GM23338 (cell line): ENCODE measurements at regions not wholly inside any gene's neighbourhood (a gene's known extent, or its start where the extent isn't known, plus 50 kb on each side); places are given as distances from the start of the nearest gene placed in this dataset.

Experiments used
- ATAC-seq: fragments of 200-7000 bp; cut with Tn5 transposase; 3 replicates; pipeline ENCODE4 v1.9.1; 2020
- DNase-seq: peaks from one replicate; pipeline ENCODE4 v3.0.0-alpha.2; 2015; ENCODE audit warnings: low spot score
- H2AFZ ChIP-seq: fragments of 200-600 bp; sonication (generic); 2 replicates; pipeline ENCODE4 v1.8.0; 2016; ENCODE audit warnings: antibody characterized with exemption, mild to moderate bottlenecking, moderate library complexity
- H3F3A ChIP-seq: fragments of 200-600 bp; sonication (generic); replicated peaks from 2 replicates; pipeline ENCODE4 v1.8.0; 2017; ENCODE audit warnings: antibody characterized with exemption, mixed run types, low read depth
- H3K27ac ChIP-seq: fragments of 200-600 bp; sonication (generic); 2 replicates; pipeline ENCODE4 v1.6.1; 2016; ENCODE audit warnings: low read depth
- H3K27me3 ChIP-seq: fragments of 200-600 bp; sonication (generic); 2 replicates; pipeline ENCODE4 v1.8.0; 2016; ENCODE audit warnings: mild to moderate bottlenecking, mixed run types, moderate library complexity; ENCODE audit not compliant: insufficient read depth
- H3K36me3 ChIP-seq: fragments of 200-600 bp; sonication (generic); 2 replicates; pipeline ENCODE4 v1.8.0; 2016; ENCODE audit warnings: mild to moderate bottlenecking; ENCODE audit not compliant: insufficient read depth
- H3K4me1 ChIP-seq: fragments of 200-600 bp; sonication (generic); 2 replicates; pipeline ENCODE4 v1.8.0; 2016; ENCODE audit warnings: mild to moderate bottlenecking, moderate library complexity; ENCODE audit not compliant: insufficient read depth
- H3K4me2 ChIP-seq: fragments of 200-600 bp; sonication (generic); 2 replicates; pipeline ENCODE4 v1.7.1; 2017; ENCODE audit warnings: mixed run types
- H3K4me3 ChIP-seq: fragments of 200-600 bp; sonication (generic); 2 replicates; pipeline ENCODE4 v1.6.1; 2016; ENCODE audit warnings: mixed run types
- H3K79me2 ChIP-seq: fragments of 200-600 bp; sonication (generic); replicated peaks from 2 replicates; pipeline ENCODE4 v1.8.0; 2017; ENCODE audit warnings: mild to moderate bottlenecking; ENCODE audit not compliant: insufficient read depth
- H3K9me2 ChIP-seq: fragments of 200-600 bp; sonication (generic); 2 replicates; pipeline ENCODE4 v1.8.0; 2017; ENCODE audit not compliant: insufficient read depth
- H4K20me1 ChIP-seq: fragments of 200-600 bp; sonication (generic); replicated peaks from 2 replicates; pipeline ENCODE4 v1.8.0; 2017; ENCODE audit warnings: mild to moderate bottlenecking; ENCODE audit not compliant: insufficient read depth
- H3K27ac Mint-ChIP-seq: 2 replicates; pipeline ENCODE4 v1.8.0; 2020; ENCODE audit warnings: inconsistent platforms, mild to moderate bottlenecking, moderate library complexity, mixed read lengths
- H3K27me3 Mint-ChIP-seq: 3 replicates; pipeline ENCODE4 v1.8.0; 2022; ENCODE audit warnings: low read depth, mild to moderate bottlenecking, moderate library complexity, mixed read lengths, inconsistent platforms; ENCODE audit not compliant: insufficient read depth, poor library complexity
- H3K36me3 Mint-ChIP-seq: 3 replicates; pipeline ENCODE4 v1.8.0; 2021; ENCODE audit warnings: low read depth, mild to moderate bottlenecking, inconsistent platforms, moderate library complexity, mixed read lengths
- H3K4me1 Mint-ChIP-seq: 3 replicates; pipeline ENCODE4 v1.8.0; 2020; ENCODE audit warnings: mild to moderate bottlenecking, inconsistent platforms, mixed read lengths
- H3K4me3 Mint-ChIP-seq: 3 replicates; pipeline ENCODE4 v1.8.0; 2021; ENCODE audit warnings: moderate library complexity, mild to moderate bottlenecking, inconsistent platforms, mixed read lengths
- H3K9me3 Mint-ChIP-seq: 3 replicates; pipeline ENCODE4 v1.8.0; 2020; ENCODE audit warnings: moderate library complexity, mild to moderate bottlenecking, inconsistent platforms, mixed read lengths
- CREB1 ChIP-seq: fragments of 250-450 bp; sonication (Bioruptor Pico); IDR thresholded peaks from 2 replicates; pipeline ENCODE4 v1.5.0; 2020; ENCODE audit warnings: low read depth, mild to moderate bottlenecking, moderate library complexity
- ETS1 ChIP-seq: IDR thresholded peaks from 2 replicates; pipeline ENCODE4 v1.6.1; 2016; ENCODE audit warnings: antibody characterized with exemption
- EZH2 ChIP-seq: fragments of 200-600 bp; sonication (generic); IDR thresholded peaks from one replicate; pipeline ENCODE4 v1.8.0; 2017; ENCODE audit warnings: antibody characterized with exemption, mild to moderate bottlenecking, low read depth; ENCODE audit not compliant: unreplicated experiment
- EZH2phosphoT487 ChIP-seq: fragments of 200-600 bp; sonication (generic); IDR thresholded peaks from one replicate; pipeline ENCODE4 v1.8.1; 2018; ENCODE audit warnings: antibody characterized with exemption; ENCODE audit not compliant: unreplicated experiment
- JUNB ChIP-seq: IDR thresholded peaks from one replicate; pipeline ENCODE4 v1.6.1; 2016; ENCODE audit warnings: antibody characterized with exemption; ENCODE audit not compliant: unreplicated experiment
- NANOG ChIP-seq: IDR thresholded peaks from 2 replicates; pipeline ENCODE4 v1.6.1; 2016; ENCODE audit warnings: antibody characterized with exemption, borderline replicate concordance
- POLR2AphosphoS5 ChIP-seq: IDR thresholded peaks from 2 replicates; pipeline ENCODE4 v1.6.1; 2016; ENCODE audit warnings: antibody characterized with exemption, low read depth
- STAT1 ChIP-seq: IDR thresholded peaks from one replicate; pipeline ENCODE4 v1.6.1; 2016; ENCODE audit warnings: antibody characterized with exemption; ENCODE audit not compliant: unreplicated experiment
- ZNF114 ChIP-seq: fragments of 250-450 bp; sonication (Bioruptor Pico); IDR thresholded peaks from 2 replicates; pipeline ENCODE4 v1.5.0; 2020; ENCODE audit warnings: mild to moderate bottlenecking, moderate library complexity
- ZNF331 ChIP-seq: fragments of 250-450 bp; sonication (Bioruptor Pico); IDR thresholded peaks from 2 replicates; pipeline ENCODE4 v1.5.0; 2020; ENCODE audit warnings: low read depth, mild to moderate bottlenecking, moderate library complexity
- ZNF462 ChIP-seq: fragments of 250-450 bp; sonication (Bioruptor Pico); IDR thresholded peaks from 2 replicates; pipeline ENCODE4 v1.5.0; 2020; ENCODE audit warnings: mild to moderate bottlenecking, moderate library complexity
- TF ChIP-seq, protein P1 (sequence below), 2 experiments: fragments of 200-600 bp in 1 of 2; sonication (generic) in 1 of 2; conservative IDR thresholded peaks; 2 replicates each; pipeline versions ENCODE4 v1.5.1 to v1.6.1; 2016 to 2017; ENCODE audit warnings: antibody characterized with exemption in 2 of 2, low read depth in 2 of 2, mild to moderate bottlenecking in 2 of 2, moderate library complexity in 1 of 2
- TF ChIP-seq, protein P2 (sequence below): IDR thresholded peaks from one replicate; pipeline ENCODE4 v1.6.1; 2018; ENCODE audit warnings: antibody characterized with exemption; ENCODE audit not compliant: unreplicated experiment

DNA sequence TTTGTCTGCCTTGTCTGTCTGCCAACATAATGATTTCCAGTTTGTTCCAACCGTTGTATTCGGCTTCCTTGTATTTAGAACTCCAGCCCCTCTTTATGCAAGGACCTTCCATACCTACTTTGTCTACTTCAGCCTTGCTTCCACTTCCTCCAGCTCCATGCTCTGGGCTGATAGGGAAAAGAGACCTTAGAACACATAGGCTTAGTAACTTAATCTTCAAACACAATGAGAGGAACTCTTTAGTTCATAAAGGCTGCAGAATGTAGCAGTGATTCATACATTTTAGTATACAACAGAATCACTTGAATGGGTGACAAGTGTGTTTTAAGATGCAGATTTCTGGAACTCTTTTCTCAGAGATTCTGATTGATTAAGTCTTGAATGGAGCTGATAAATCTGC, 102.8 kb upstream of the IFNE start:
- Histone ChIP-seq H3K36me3 (no peaks in the 10 kb centered on the region), H3K27ac (no peak overlapping the region), H3K4me1 (0 out of 2 replicates have a peak, but pooled peaks cover 5% of the 10 kb centered on the region), H3F3A (no peaks in the 10 kb centered on the region), H3K4me2 (no peak overlapping the region), H3K79me2 (no peaks in the 10 kb centered on the region), H3K4me3 (no peak overlapping the region), H2AFZ (no peak overlapping the region), H3K27me3 (no peaks in the 10 kb centered on the region), H4K20me1 (no peaks in the 10 kb centered on the region), H3K9me2 (peaks cover 4% of the 10 kb centered on the region; the same call in 1 of the 2 replicates)
- H3K27me3 Mint-ChIP-seq, result peaks cover 3% of the 10 kb centered on the region
- DNase-seq (no peak), ATAC-seq (no peak)
- no peak overlapping the region for H3K4me3 Mint-ChIP-seq
- TF ChIP-seq EZH2phosphoT487 (no peak), NANOG (no peak), CREB1 (CRISPR knock-in tag) (no peak), JUNB (no peak), ZNF114 (no peak), ZNF331 (CRISPR knock-in tag) (no peak), ZNF462 (CRISPR knock-in tag) (no peak), STAT1 (no peak), POLR2AphosphoS5 (no peak), EZH2 (no peak), ETS1 (no peak)
- TF ChIP-seq, protein P1, sequence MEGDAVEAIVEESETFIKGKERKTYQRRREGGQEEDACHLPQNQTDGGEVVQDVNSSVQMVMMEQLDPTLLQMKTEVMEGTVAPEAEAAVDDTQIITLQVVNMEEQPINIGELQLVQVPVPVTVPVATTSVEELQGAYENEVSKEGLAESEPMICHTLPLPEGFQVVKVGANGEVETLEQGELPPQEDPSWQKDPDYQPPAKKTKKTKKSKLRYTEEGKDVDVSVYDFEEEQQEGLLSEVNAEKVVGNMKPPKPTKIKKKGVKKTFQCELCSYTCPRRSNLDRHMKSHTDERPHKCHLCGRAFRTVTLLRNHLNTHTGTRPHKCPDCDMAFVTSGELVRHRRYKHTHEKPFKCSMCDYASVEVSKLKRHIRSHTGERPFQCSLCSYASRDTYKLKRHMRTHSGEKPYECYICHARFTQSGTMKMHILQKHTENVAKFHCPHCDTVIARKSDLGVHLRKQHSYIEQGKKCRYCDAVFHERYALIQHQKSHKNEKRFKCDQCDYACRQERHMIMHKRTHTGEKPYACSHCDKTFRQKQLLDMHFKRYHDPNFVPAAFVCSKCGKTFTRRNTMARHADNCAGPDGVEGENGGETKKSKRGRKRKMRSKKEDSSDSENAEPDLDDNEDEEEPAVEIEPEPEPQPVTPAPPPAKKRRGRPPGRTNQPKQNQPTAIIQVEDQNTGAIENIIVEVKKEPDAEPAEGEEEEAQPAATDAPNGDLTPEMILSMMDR (conservative IDR thresholded peaks at IDR 0.05; ENCODE audit: low read depth in 2 of 2), result no peak
- TF ChIP-seq, protein P2, sequence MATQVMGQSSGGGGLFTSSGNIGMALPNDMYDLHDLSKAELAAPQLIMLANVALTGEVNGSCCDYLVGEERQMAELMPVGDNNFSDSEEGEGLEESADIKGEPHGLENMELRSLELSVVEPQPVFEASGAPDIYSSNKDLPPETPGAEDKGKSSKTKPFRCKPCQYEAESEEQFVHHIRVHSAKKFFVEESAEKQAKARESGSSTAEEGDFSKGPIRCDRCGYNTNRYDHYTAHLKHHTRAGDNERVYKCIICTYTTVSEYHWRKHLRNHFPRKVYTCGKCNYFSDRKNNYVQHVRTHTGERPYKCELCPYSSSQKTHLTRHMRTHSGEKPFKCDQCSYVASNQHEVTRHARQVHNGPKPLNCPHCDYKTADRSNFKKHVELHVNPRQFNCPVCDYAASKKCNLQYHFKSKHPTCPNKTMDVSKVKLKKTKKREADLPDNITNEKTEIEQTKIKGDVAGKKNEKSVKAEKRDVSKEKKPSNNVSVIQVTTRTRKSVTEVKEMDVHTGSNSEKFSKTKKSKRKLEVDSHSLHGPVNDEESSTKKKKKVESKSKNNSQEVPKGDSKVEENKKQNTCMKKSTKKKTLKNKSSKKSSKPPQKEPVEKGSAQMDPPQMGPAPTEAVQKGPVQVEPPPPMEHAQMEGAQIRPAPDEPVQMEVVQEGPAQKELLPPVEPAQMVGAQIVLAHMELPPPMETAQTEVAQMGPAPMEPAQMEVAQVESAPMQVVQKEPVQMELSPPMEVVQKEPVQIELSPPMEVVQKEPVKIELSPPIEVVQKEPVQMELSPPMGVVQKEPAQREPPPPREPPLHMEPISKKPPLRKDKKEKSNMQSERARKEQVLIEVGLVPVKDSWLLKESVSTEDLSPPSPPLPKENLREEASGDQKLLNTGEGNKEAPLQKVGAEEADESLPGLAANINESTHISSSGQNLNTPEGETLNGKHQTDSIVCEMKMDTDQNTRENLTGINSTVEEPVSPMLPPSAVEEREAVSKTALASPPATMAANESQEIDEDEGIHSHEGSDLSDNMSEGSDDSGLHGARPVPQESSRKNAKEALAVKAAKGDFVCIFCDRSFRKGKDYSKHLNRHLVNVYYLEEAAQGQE, result no peak
- no peaks in the 10 kb centered on the region; the same call in 2 of the 3 replicates for H3K4me1 Mint-ChIP-seq
- no peaks in the 10 kb centered on the region for H3K36me3 Mint-ChIP-seq
- H3K27ac Mint-ChIP-seq, result no peak overlapping the region; the same call in 1 of the 2 replicates
- no peaks in the 10 kb centered on the region for H3K9me3 Mint-ChIP-seq
